HEK293 (cell line): ENCODE measurements at regions not wholly inside any gene's neighbourhood (a gene's known extent, or its start where the extent isn't known, plus 50 kb on each side); places are given as distances from the start of the nearest gene placed in this dataset.

ENCODE experiments used
- CTCF ChIA-PET: fragments of 350-600 bp; formaldehyde crosslinking; extraction: SDS; loops from one replicate; lab custom pipeline; 2021; ENCODE audit warnings: antibody characterized with exemption; lab: Yijun Ruan, JAX
- POLR2A ChIA-PET: fragments of 300-600 bp; formaldehyde crosslinking; extraction: SDS; loops from one replicate; lab custom pipeline; 2020; ENCODE audit warnings: antibody characterized with exemption, inconsistent platforms; lab: Yijun Ruan, JAX
- H3K27ac ChIP-seq: fragments of 200-500 bp; sonication (Bioruptor generic); 2 replicates; pipeline ENCODE4 v1.5.1; 2014; ENCODE audit warnings: low read depth, low read length, control low read depth, inconsistent platforms; ENCODE audit errors: extremely low read depth
- H3K36me3 ChIP-seq, 2 experiments: fragments of 200-500 bp in 1 of 2; sonication (Bioruptor generic) in 1 of 2; 1 replicate in 1 of 2; 2 replicates in 1 of 2; pipeline ENCODE4 v1.5.1; 2014 to 2017; ENCODE audit warnings: inconsistent platforms in 2 of 2, low read length in 2 of 2; ENCODE audit not compliant: control insufficient read depth in 2 of 2, insufficient read depth in 1 of 2
- H3K4me1 ChIP-seq: fragments of 200-500 bp; sonication (Bioruptor generic); 2 replicates; pipeline ENCODE4 v1.5.1; 2014; ENCODE audit warnings: mild to moderate bottlenecking, low read length, inconsistent platforms; ENCODE audit not compliant: control insufficient read depth, insufficient read depth
- H3K4me3 ChIP-seq: 2 replicates; pipeline ENCODE4 v1.5.1; 2011; ENCODE audit warnings: low read depth, mild to moderate bottlenecking, control low read depth, low read length, moderate library complexity
- H3K9me3 ChIP-seq: fragments of 200-500 bp; sonication (Bioruptor generic); 2 replicates; pipeline ENCODE4 v1.5.1; 2014; ENCODE audit warnings: low read depth, low read length, inconsistent platforms; ENCODE audit not compliant: control insufficient read depth, insufficient read depth
- OSR2 ChIP-seq: fragments of 450-650 bp; formaldehyde crosslinking; IDR thresholded peaks from 2 replicates; pipeline ENCODE4 v1.5.1; 2016; ENCODE audit warnings: missing biosample characterization, missing genetic modification characterization
- WT1 ChIP-seq: fragments of 450-650 bp; formaldehyde crosslinking; IDR thresholded peaks from 2 replicates; pipeline ENCODE4 v1.5.1; 2016; ENCODE audit warnings: missing biosample characterization, missing genetic modification characterization
- YY2 ChIP-seq: fragments of 450-650 bp; formaldehyde crosslinking; IDR thresholded peaks from 2 replicates; pipeline ENCODE4 v1.5.1; 2016; ENCODE audit warnings: missing biosample characterization, missing genetic modification characterization
- ZBTB1 ChIP-seq: fragments of 450-650 bp; formaldehyde crosslinking; IDR thresholded peaks from 2 replicates; pipeline ENCODE4 v1.5.1; 2016; ENCODE audit warnings: missing biosample characterization, missing genetic modification characterization
- ZBTB8A ChIP-seq: fragments of 450-650 bp; formaldehyde crosslinking; IDR thresholded peaks from 2 replicates; pipeline ENCODE4 v1.5.1; 2016; ENCODE audit warnings: missing biosample characterization, missing genetic modification characterization
- ZNF114 ChIP-seq: fragments of 450-650 bp; formaldehyde crosslinking; IDR thresholded peaks from 2 replicates; pipeline ENCODE4 v1.5.0; 2017; ENCODE audit warnings: missing biosample characterization, missing genetic modification characterization
- ZNF221 ChIP-seq: fragments of 450-650 bp; formaldehyde crosslinking; IDR thresholded peaks from 2 replicates; pipeline ENCODE4 v1.5.1; 2017; ENCODE audit warnings: missing biosample characterization, missing genetic modification characterization, borderline replicate concordance
- ZNF366 ChIP-seq: fragments of 450-650 bp; formaldehyde crosslinking; conservative IDR thresholded peaks from 2 replicates; pipeline ENCODE4 v1.5.1; 2016; ENCODE audit warnings: missing biosample characterization, missing genetic modification characterization
- ZNF510 ChIP-seq: fragments of 450-650 bp; formaldehyde crosslinking; IDR thresholded peaks from 2 replicates; pipeline ENCODE4 v1.5.1; 2018; ENCODE audit warnings: mild to moderate bottlenecking, missing genetic modification characterization, missing biosample characterization; ENCODE audit not compliant: insufficient replicate concordance
- TF ChIP-seq, protein P1 (sequence below): sonication (generic); formaldehyde crosslinking; IDR thresholded peaks from 2 replicates; pipeline ENCODE4 v1.8.1; 2022; ENCODE audit warnings: mild to moderate bottlenecking, moderate library complexity, missing genetic modification reagents
- TF ChIP-seq, protein P2 (sequence below): fragments of 450-650 bp; formaldehyde crosslinking; IDR thresholded peaks from 2 replicates; pipeline ENCODE4 v1.5.1; 2016; ENCODE audit warnings: missing biosample characterization, missing genetic modification characterization
- TF ChIP-seq, protein P3 (sequence below): fragments of 450-650 bp; formaldehyde crosslinking; IDR thresholded peaks from 2 replicates; pipeline ENCODE4 v1.5.1; 2017; ENCODE audit warnings: missing biosample characterization, mild to moderate bottlenecking, missing genetic modification characterization, moderate library complexity

DNA sequence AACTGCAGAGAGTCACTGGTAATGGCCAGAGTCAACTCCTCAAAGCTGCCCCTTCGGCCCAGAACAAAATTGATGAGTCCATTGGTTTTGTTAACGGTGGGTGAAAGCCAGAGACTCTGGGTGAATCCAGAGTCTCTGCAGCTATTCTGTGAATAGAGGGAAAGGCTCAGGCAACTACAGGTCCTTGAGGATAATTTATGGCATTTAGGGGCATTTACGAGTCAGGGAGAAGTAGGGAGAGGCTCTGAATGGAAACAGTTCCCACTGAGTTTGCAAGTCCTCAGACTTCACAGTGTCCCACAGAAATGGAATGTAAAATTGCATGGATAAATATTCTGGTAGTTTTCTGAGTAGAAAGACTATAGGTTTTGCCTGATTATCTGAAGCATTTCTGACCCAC, 257.8 kb downstream of the SEC61B start:
- Histone ChIP-seq H3K27ac (no peak overlapping the region), H3K36me3 (no peaks in the 10 kb centered on the region), H3K4me3 (no peak overlapping the region)
- ChIA-PET CTCF (no interaction called here), POLR2A (no interaction called here)
- TF ChIP-seq ZNF366 (tag by site-specific recombination) (no peak), ZBTB1 (tag by site-specific recombination) (no peak), ZNF510 (tag by site-specific recombination) (no peak), WT1 (tag by site-specific recombination) (no peak)
- TF ChIP-seq, protein P1, sequence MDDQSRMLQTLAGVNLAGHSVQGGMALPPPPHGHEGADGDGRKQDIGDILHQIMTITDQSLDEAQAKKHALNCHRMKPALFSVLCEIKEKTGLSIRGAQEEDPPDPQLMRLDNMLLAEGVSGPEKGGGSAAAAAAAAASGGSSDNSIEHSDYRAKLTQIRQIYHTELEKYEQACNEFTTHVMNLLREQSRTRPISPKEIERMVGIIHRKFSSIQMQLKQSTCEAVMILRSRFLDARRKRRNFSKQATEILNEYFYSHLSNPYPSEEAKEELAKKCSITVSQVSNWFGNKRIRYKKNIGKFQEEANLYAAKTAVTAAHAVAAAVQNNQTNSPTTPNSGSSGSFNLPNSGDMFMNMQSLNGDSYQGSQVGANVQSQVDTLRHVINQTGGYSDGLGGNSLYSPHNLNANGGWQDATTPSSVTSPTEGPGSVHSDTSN (CRISPR knock-in tag): no peak
- TF ChIP-seq, all 188 proteins: peak for 0
- no peaks in the 10 kb centered on the region for H3K9me3 ChIP-seq
- no peaks in the 10 kb centered on the region for H3K4me1 ChIP-seq

DNA sequence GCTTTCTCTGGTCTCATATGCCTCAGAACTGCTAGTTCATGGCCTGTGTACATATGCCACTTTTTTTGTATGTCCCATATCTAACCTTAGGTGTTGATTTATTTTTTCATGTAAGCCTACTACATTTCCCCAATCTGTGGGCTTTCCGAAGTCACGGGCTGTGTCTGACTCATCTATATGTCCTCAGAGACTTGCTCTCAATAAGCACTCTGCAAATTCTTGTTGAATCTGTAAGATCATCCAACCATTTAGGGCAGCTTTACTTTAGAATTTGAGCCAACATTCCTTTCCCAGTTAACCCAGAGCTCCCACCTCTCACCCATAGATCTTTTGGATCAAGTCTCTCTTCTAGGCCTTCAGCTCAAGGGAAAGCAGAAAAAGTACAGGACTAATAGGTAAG, 263.4 kb downstream of the SEC61B start:
- Histone ChIP-seq H3K4me1 (no peaks in the 10 kb centered on the region), H3K9me3 (no peaks in the 10 kb centered on the region), H3K27ac (no peak overlapping the region), H3K36me3 (no peaks in the 10 kb centered on the region), H3K4me3 (no peak overlapping the region)
- POLR2A ChIA-PET: no interaction called here
- CTCF ChIA-PET: interaction anchor here (0.6 kb wide), 2 partner anchors 13 to 139 kb away, joined by 3 read pairs; no protein-coding TSS in a partner anchor
- no peak for TF ChIP-seq OSR2 (tag by site-specific recombination)
- TF ChIP-seq, protein P2, sequence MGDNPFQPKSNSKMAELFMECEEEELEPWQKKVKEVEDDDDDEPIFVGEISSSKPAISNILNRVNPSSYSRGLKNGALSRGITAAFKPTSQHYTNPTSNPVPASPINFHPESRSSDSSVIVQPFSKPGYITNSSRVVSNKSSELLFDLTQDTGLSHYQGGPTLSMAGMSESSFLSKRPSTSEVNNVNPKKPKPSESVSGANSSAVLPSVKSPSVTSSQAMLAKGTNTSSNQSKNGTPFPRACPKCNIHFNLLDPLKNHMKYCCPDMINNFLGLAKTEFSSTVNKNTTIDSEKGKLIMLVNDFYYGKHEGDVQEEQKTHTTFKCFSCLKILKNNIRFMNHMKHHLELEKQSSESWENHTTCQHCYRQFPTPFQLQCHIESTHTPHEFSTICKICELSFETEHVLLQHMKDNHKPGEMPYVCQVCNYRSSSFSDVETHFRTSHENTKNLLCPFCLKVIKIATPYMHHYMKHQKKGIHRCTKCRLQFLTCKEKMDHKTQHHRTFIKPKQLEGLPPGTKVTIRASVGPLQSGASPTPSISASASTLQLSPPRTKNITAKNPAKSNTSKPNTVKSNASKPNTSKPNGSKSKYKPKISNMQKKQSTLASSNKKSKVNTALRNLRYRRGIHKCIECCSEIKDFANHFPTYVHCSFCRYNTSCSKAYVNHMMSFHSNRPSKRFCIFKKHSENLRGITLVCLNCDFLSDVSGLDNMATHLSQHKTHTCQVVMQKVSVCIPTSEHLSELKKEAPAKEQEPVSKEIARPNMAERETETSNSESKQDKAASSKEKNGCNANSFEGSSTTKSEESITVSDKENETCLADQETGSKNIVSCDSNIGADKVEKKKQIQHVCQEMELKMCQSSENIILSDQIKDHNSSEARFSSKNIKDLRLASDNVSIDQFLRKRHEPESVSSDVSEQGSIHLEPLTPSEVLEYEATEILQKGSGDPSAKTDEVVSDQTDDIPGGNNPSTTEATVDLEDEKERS (tag by site-specific recombination): no peak
- TF ChIP-seq YY2 (tag by site-specific recombination): no peak
- TF ChIP-seq, protein P3, sequence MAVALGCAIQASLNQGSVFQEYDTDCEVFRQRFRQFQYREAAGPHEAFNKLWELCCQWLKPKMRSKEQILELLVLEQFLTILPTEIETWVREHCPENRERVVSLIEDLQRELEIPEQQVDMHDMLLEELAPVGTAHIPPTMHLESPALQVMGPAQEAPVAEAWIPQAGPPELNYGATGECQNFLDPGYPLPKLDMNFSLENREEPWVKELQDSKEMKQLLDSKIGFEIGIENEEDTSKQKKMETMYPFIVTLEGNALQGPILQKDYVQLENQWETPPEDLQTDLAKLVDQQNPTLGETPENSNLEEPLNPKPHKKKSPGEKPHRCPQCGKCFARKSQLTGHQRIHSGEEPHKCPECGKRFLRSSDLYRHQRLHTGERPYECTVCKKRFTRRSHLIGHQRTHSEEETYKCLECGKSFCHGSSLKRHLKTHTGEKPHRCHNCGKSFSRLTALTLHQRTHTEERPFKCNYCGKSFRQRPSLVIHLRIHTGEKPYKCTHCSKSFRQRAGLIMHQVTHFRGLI (tag by site-specific recombination): no peak
- TF ChIP-seq ZBTB8A (tag by site-specific recombination): no peak

DNA sequence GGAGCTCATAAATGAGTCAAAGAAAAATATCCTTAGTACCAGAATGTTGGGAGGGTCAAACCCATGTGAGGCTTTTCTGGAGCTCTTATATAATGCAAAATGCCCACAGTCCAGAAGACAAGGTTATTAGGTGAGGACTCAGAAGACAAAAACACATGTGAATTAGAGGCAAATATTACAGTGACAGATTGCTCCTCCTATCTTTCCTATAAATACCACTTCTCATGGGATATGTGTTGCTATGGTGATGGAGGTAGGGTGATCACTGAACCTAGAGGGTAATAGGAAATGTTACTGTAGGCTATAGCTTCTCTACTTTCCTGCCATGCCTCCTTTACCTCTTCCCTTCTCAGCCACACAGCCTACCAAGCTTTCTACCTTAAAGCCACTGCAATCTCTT, 264.6 kb downstream of the SEC61B start:
- H3K36me3 ChIP-seq: no peaks in the 10 kb centered on the region
- ChIA-PET CTCF (no interaction called here), POLR2A (no interaction called here)
- no peak overlapping the region for H3K27ac ChIP-seq
- H3K9me3 ChIP-seq: no peaks in the 10 kb centered on the region
- H3K4me3 ChIP-seq: no peak overlapping the region
- H3K4me1 ChIP-seq: no peaks in the 10 kb centered on the region
- TF ChIP-seq ZNF221 (tag by site-specific recombination): no peak
- no peak for TF ChIP-seq ZNF114
